ENCODE measurements at regions not wholly inside any gene's neighbourhood (a gene's known extent, or its start where the extent isn't known, plus 50 kb on each side); places are given as distances from the start of the nearest gene placed in this dataset.
"Not testable (repeated sequence)": the region's sequence is repeated elsewhere in the genome, so short reads cannot be mapped to it uniquely, and the experiment has no call there.

GRCh38 chr13:54626504-54626903, 1597.9 kb downstream of the OLFM4 start:
- not testable (repeated sequence) for H3K36me3 Mint-ChIP-seq; H3K4me3 Mint-ChIP-seq; H3K27ac Mint-ChIP-seq; DNase-seq; H3K4me1 Mint-ChIP-seq; H3K27me3 Mint-ChIP-seq (ENCODE audit: low read depth in 3 of 3)
- peaks cover 12 to 36% (median 22%) of the 10 kb centered on the region in 6 donors for H3K9me3 Mint-ChIP-seq

- no peaks in the 10 kb centered on the region for H3K36me3 Mint-ChIP-seq
- no peak for DNase-seq
- no peak overlapping the region for H3K4me3 Mint-ChIP-seq
These were observed 1599.2 kb downstream of the OLFM4 start for GRCh38 chr13:54627646-54628372.

GRCh38 chr13:54628383-54628782, 1599.8 kb downstream of the OLFM4 start:
- Mint-ChIP-seq H3K27me3 (ENCODE audit: low read depth in 3 of 3) (no peaks in the 10 kb centered on the region), H3K27ac (no peak overlapping the region), H3K9me3 (peaks cover 7 to 34% (median 20%) of the 10 kb centered on the region in 6 donors), H3K4me3 (no peak overlapping the region), H3K4me1 (no peaks in the 10 kb centered on the region), H3K36me3 (no peaks in the 10 kb centered on the region)
- DNase-seq = no peak

More at GRCh38 chr13:54627646-54628372, 1599.2 kb downstream of the OLFM4 start:
- Mint-ChIP-seq H3K27me3 (ENCODE audit: low read depth in 3 of 3) (no peaks in the 10 kb centered on the region), H3K27ac (no peak overlapping the region), H3K9me3 (peaks cover 7 to 34% (median 19%) of the 10 kb centered on the region in 6 donors), H3K4me1 (no peaks in the 10 kb centered on the region)

GRCh38 chr13:54633456-54633855, 1604.8 kb downstream of the OLFM4 start:
- Mint-ChIP-seq H3K27me3 (ENCODE audit: low read depth in 3 of 3) (no peaks in the 10 kb centered on the region), H3K36me3 (no peaks in the 10 kb centered on the region), H3K27ac (no peak overlapping the region), H3K4me1 (no peaks in the 10 kb centered on the region), H3K4me3 (no peak overlapping the region), H3K9me3 (peaks cover 2 to 38% (median 22%) of the 10 kb centered on the region in 6 donors)
- DNase-seq = no peak

GRCh38 chr13:54636231-54636630, 1607.6 kb downstream of the OLFM4 start:
- Mint-ChIP-seq H3K36me3 (no peaks in the 10 kb centered on the region), H3K27ac (no peak overlapping the region), H3K4me3 (no peak overlapping the region), H3K9me3 (peaks cover 5 to 35% (median 22%) of the 10 kb centered on the region in 6 donors), H3K27me3 (ENCODE audit: low read depth in 3 of 3) (no peaks in the 10 kb centered on the region), H3K4me1 (no peaks in the 10 kb centered on the region)
- no peak for DNase-seq

GRCh38 chr13:54637366-54637765, 1608.8 kb downstream of the OLFM4 start:
- no peak overlapping the region for H3K4me3 Mint-ChIP-seq
- peaks cover 6 to 32% (median 22%) of the 10 kb centered on the region in 6 donors for H3K9me3 Mint-ChIP-seq
- DNase-seq = no peak
- peaks cover 0 to under 1% (median 0%) of the 10 kb centered on the region in 3 donors for H3K36me3 Mint-ChIP-seq
- no peaks in the 10 kb centered on the region for H3K27me3 Mint-ChIP-seq (ENCODE audit: low read depth in 3 of 3)
- no peaks in the 10 kb centered on the region for H3K4me1 Mint-ChIP-seq
- H3K27ac Mint-ChIP-seq = no peak overlapping the region

GRCh38 chr13:54640719-54641118, 1612.1 kb downstream of the OLFM4 start:
- H3K36me3 Mint-ChIP-seq = peaks cover 0 to 4% (median 0%) of the 10 kb centered on the region in 3 donors
- no peak for DNase-seq
- peaks cover 2 to 32% (median 16%) of the 10 kb centered on the region in 6 donors for H3K9me3 Mint-ChIP-seq
- no peak overlapping the region for H3K27ac Mint-ChIP-seq
- H3K4me3 Mint-ChIP-seq = no peak overlapping the region
- no peaks in the 10 kb centered on the region for H3K4me1 Mint-ChIP-seq
- H3K27me3 Mint-ChIP-seq (ENCODE audit: low read depth in 3 of 3) = no peaks in the 10 kb centered on the region

GRCh38 chr13:54643863-54644262, 1615.2 kb downstream of the OLFM4 start:
- Mint-ChIP-seq H3K36me3 (peaks cover 0 to 4% (median 0%) of the 10 kb centered on the region in 3 donors), H3K4me3 (no peak overlapping the region), H3K9me3 (peaks cover 10 to 36% (median 13%) of the 10 kb centered on the region in 6 donors), H3K4me1 (no peaks in the 10 kb centered on the region), H3K27me3 (ENCODE audit: low read depth in 3 of 3) (no peaks in the 10 kb centered on the region), H3K27ac (no peak overlapping the region)
- DNase-seq = no peak

GRCh38 chr13:54647275-54647674, 1618.7 kb downstream of the OLFM4 start:
- Mint-ChIP-seq H3K27ac (no peak overlapping the region), H3K4me3 (no peak overlapping the region), H3K4me1 (no peaks in the 10 kb centered on the region), H3K27me3 (ENCODE audit: low read depth in 3 of 3) (no peaks in the 10 kb centered on the region), H3K9me3 (peaks cover 15 to 46% (median 21%) of the 10 kb centered on the region in 6 donors), H3K36me3 (peaks cover 0 to 4% (median 0%) of the 10 kb centered on the region in 3 donors)
- no peak for DNase-seq

GRCh38 chr13:54657588-54657987, 1629.0 kb downstream of the OLFM4 start:
- Mint-ChIP-seq H3K4me3 (no peak overlapping the region), H3K27me3 (ENCODE audit: low read depth in 3 of 3) (peaks cover 0 to 2% (median 0%) of the 10 kb centered on the region in 3 donors), H3K4me1 (no peaks in the 10 kb centered on the region), H3K9me3 (peaks cover 9 to 50% (median 24%) of the 10 kb centered on the region in 6 donors), H3K27ac (no peak overlapping the region), H3K36me3 (no peaks in the 10 kb centered on the region)
- DNase-seq = no peak

- H3K36me3 Mint-ChIP-seq = peaks cover 0 to 3% (median 0%) of the 10 kb centered on the region in 3 donors
- DNase-seq = no peak
- H3K27ac Mint-ChIP-seq = no peak overlapping the region
- no peak overlapping the region for H3K4me3 Mint-ChIP-seq
- H3K4me1 Mint-ChIP-seq = no peaks in the 10 kb centered on the region
- peaks cover 9 to 48% (median 24%) of the 10 kb centered on the region in 6 donors for H3K9me3 Mint-ChIP-seq
- H3K27me3 Mint-ChIP-seq (ENCODE audit: low read depth in 3 of 3) = peaks cover 0 to 2% (median 0%) of the 10 kb centered on the region in 3 donors
These were observed 1630.2 kb downstream of the OLFM4 start for GRCh38 chr13:54658771-54659170.

GRCh38 chr13:54660277-54660676, 1631.7 kb downstream of the OLFM4 start:
- peaks cover 0 to 3% (median 0%) of the 10 kb centered on the region in 3 donors for H3K36me3 Mint-ChIP-seq
- no peaks in the 10 kb centered on the region for H3K4me1 Mint-ChIP-seq
- peaks cover 10 to 46% (median 25%) of the 10 kb centered on the region in 6 donors for H3K9me3 Mint-ChIP-seq
- no peak overlapping the region for H3K4me3 Mint-ChIP-seq
- no peak overlapping the region for H3K27ac Mint-ChIP-seq
- peaks cover 0 to 2% (median 0%) of the 10 kb centered on the region in 3 donors for H3K27me3 Mint-ChIP-seq (ENCODE audit: low read depth in 3 of 3)
- no peak for DNase-seq

GRCh38 chr13:54676526-54677113, 1648.0 kb downstream of the OLFM4 start:
- Mint-ChIP-seq H3K27ac (no peak overlapping the region), H3K9me3 (peaks cover 5 to 36% (median 24%) of the 10 kb centered on the region in 6 donors), H3K27me3 (ENCODE audit: low read depth in 3 of 3) (no peaks in the 10 kb centered on the region), H3K36me3 (no peaks in the 10 kb centered on the region), H3K4me1 (no peaks in the 10 kb centered on the region), H3K4me3 (no peak overlapping the region)
- no peak for DNase-seq

GRCh38 chr13:54682184-54682583, 1653.6 kb downstream of the OLFM4 start:
- DNase-seq = no peak
- no peaks in the 10 kb centered on the region for H3K27me3 Mint-ChIP-seq (ENCODE audit: low read depth in 3 of 3)
- H3K27ac Mint-ChIP-seq = no peak overlapping the region

More at GRCh38 chr13:54682184-54682583, 1653.6 kb downstream of the OLFM4 start:
- H3K9me3 Mint-ChIP-seq = peaks cover 7 to 48% (median 28%) of the 10 kb centered on the region in 6 donors
- H3K36me3 Mint-ChIP-seq = no peaks in the 10 kb centered on the region
- H3K4me1 Mint-ChIP-seq = no peaks in the 10 kb centered on the region
- H3K4me3 Mint-ChIP-seq = no peak overlapping the region

Data from immature natural killer cell (primary cell).